HFF-Myc (cell line): ENCODE measurements at regions not wholly inside any gene's neighbourhood (a gene's known extent, or its start where the extent isn't known, plus 50 kb on each side); places are given as distances from the start of the nearest gene placed in this dataset.
"Not testable (repeated sequence)": the region's sequence is repeated elsewhere in the genome, so short reads cannot be mapped to it uniquely, and the experiment has no call there.

Source experiments
- DNase-seq: peaks from one replicate; pipeline ENCODE4 v3.0.0-alpha.2; 2011; ENCODE audit warnings: low read depth; ENCODE audit errors: extremely low read depth
- H3K4me3 ChIP-seq: replicated peaks from 2 replicates; pipeline ENCODE4 v1.5.1; 2011; ENCODE audit warnings: low read depth, mild to moderate bottlenecking, control low read depth, low read length
- CTCF ChIP-seq: IDR thresholded peaks from 2 replicates; pipeline ENCODE4 v1.5.1; 2012; ENCODE audit warnings: mild to moderate bottlenecking, low read depth, low read length, control low read depth; ENCODE audit errors: missing control alignments

- no peak for TF ChIP-seq CTCF
- DNase-seq = no peak
- H3K4me3 ChIP-seq = no peak overlapping the region
Observed at GRCh38 chr7:51551070-51551469, 234.5 kb upstream of the COBL start.

- no peak overlapping the region for H3K4me3 ChIP-seq
- DNase-seq = no peak
- TF ChIP-seq CTCF = no peak
Observed at GRCh38 chr7:51545131-51545530, 228.5 kb upstream of the COBL start.

DNA sequence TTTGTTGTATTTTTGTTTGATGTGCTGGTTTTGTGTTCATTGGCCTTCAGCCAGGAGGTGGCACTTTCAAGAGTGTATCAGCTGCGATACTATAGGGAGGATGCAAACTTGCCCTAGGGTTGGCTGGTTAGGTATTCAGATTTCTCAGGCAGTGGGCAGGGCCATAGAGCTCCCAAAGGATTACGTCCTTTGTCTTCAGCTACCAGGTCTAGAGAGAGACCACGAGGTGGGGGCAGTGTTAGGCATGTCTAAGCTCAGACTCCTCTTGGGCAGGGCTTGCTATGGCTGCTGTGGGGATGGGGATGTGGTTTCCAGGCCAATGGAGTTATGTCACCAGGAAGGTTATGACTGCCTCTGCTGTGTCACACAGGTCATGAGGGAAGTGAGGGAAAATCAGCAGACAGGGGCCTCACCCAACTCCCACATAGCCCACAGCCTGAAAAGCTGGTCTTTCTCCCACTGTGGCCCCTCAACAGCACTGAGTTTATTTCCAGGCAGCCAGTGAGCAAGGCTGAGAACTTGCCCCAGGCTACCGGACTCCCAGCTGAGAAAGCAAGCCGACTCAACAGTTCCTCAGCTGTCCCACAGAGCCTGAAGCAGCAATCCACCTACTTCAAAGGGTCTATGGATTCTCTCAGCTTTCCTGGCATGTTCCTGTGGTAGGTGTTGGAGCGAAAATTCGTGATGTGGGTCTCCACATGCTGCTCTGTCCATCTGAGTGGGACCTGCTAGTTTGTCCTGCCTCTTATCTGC is 227.4 kb upstream of the COBL start:
- H3K4me3 ChIP-seq = no peak overlapping the region
- no peak for DNase-seq
- no peak for TF ChIP-seq CTCF

DNA sequence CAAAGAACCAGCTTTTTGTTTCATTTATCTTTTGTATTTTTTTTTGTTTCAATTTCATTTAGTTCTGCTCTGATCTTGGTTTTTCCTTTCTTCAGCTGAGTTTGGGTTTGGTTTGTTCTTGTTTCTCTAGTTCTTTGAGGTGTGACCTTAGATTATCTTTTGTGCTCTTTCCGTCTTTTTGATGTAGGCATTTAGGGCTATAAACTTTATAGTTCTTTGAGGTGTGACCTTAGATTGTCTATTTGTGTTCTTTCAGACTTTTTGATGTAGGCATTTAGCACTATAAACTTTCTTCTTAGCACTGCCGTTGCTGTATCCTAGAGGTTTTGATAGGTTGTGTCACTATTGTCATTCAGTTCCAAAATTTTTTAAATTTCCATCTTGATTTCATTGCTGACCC is 224.3 kb upstream of the COBL start:
- not testable (repeated sequence) for DNase-seq, H3K4me3 ChIP-seq

DNA sequence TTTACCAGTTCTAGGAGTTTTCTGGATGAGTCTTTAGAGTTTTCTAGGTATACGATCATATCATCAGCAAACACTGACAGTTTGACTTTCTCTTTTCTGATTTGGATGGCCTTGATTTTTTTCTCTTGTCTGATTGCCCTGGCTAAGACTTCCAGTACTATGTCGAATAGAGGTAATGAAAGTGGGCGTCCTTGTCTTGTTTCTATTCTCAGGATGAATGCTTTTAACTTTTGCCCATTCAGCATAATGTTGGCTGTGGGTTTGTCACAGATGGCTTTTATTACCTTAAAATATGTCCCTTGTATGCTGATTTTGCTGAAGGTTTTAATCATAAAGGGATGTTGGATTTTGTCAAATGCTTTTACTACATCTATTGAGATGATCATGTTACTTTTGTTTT is 223.2 kb upstream of the COBL start:
- TF ChIP-seq CTCF = no peak
- no peak for DNase-seq
- no peak overlapping the region for H3K4me3 ChIP-seq

GRCh38 chr7:51528172-51528571 is 211.6 kb upstream of the COBL start:
- TF ChIP-seq CTCF = no peak
- DNase-seq = no peak
- no peak overlapping the region for H3K4me3 ChIP-seq

DNA sequence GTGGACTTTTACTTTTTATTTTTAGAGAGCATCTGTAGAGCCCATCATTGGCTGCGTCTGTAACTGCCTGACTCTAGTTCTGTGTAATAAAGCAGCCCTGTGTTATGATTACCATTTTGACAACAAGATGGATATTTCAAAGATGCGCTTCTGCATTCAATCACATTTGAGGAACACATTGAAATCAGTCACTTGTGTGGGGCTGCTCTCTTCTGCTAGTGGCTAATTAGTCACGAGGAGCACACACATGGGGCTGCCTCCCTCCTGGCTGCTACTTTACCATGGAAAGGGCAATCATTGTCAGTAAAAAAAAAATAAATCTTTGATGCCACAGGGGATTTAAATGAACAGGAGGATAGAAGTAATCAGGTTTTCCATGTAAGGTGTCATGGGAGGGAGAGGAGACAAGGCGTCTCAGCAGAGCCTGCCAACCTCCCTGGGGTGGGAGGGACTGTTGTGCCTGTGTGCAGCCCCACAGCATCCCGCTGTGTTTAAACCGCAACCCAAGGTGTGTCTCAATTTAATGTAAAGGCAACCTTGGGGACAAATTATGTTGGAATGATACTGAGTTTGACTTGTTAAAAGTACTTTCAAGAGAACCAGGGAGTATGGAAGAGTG is 205.2 kb upstream of the COBL start:
- no peak for TF ChIP-seq CTCF
- H3K4me3 ChIP-seq = no peak overlapping the region
- no peak for DNase-seq
